ENCODE measurements at regions not wholly inside any gene's neighbourhood (a gene's known extent, or its start where the extent isn't known, plus 50 kb on each side); places are given as distances from the start of the nearest gene placed in this dataset.
A peak's percentile ranks its signal among the peaks of the same experiment; 100 is the strongest.

DNA sequence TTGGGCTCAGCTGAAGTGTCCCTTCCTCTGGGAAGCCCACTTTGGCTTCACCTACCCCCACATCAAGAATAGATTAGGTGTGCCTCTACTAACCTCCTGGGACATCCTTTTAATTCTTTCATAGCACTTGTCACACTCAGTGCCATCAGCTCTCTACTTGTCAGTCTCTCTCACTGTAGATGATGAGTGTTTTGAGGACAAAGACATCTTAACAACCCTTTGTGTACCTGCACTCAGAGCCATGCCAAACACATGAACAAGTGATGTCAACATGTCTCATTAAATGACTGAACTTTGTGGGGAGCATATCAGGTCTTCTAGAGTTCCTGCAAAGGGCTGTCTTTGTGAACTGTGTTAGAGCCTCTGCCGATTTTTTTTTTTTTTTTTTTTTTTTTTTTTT is 87.0 kb upstream of the AMOTL1 start:
- H3K9me3 Mint-ChIP-seq (ENCODE audit: low read depth), result peaks cover 10% of the 10 kb centered on the region
- DNase-seq (ENCODE audit: low spot score, unreplicated experiment), result no peak
- TF ChIP-seq, protein P1, sequence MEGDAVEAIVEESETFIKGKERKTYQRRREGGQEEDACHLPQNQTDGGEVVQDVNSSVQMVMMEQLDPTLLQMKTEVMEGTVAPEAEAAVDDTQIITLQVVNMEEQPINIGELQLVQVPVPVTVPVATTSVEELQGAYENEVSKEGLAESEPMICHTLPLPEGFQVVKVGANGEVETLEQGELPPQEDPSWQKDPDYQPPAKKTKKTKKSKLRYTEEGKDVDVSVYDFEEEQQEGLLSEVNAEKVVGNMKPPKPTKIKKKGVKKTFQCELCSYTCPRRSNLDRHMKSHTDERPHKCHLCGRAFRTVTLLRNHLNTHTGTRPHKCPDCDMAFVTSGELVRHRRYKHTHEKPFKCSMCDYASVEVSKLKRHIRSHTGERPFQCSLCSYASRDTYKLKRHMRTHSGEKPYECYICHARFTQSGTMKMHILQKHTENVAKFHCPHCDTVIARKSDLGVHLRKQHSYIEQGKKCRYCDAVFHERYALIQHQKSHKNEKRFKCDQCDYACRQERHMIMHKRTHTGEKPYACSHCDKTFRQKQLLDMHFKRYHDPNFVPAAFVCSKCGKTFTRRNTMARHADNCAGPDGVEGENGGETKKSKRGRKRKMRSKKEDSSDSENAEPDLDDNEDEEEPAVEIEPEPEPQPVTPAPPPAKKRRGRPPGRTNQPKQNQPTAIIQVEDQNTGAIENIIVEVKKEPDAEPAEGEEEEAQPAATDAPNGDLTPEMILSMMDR (IDR thresholded peaks at IDR 0.05; ENCODE audit: unreplicated experiment), result no peak
- H3K27me3 Mint-ChIP-seq, result peaks cover 3% of the 10 kb centered on the region
- peaks cover 2% of the 10 kb centered on the region for H3K4me1 Mint-ChIP-seq (ENCODE audit: low read depth)
- H3K27ac Mint-ChIP-seq, result peak overlapping the region; percentile 25
- H3K4me3 Mint-ChIP-seq (ENCODE audit: low read depth), result no peak overlapping the region
- peaks cover 3% of the 10 kb centered on the region for H3K36me3 Mint-ChIP-seq (ENCODE audit: insufficient read depth)

DNA sequence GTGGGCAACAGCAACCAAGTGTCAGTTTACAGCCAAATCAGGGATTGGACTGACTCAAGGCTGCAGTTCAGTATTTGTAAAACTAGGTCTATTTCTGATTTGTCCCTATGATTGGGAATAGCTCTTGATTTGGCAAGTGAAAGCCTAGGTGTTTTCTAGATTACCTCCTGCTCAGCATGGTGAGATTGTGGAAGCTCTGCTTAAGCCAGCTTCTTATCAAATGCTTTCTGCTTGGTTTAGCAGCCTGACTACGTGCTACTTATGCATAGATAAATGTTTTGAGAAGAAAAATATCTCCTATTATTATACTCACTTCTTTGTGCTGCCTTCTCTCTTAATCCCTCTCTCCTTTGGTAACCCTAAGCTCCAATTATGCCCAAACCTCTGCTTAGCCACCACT is 86.3 kb upstream of the AMOTL1 start:
- DNase-seq (ENCODE audit: low spot score, unreplicated experiment), result no peak
- peaks cover 2% of the 10 kb centered on the region for H3K4me1 Mint-ChIP-seq (ENCODE audit: low read depth)
- H3K27me3 Mint-ChIP-seq, result peaks cover 3% of the 10 kb centered on the region
- TF ChIP-seq, protein P1 (IDR thresholded peaks at IDR 0.05; ENCODE audit: unreplicated experiment), result no peak
- H3K9me3 Mint-ChIP-seq (ENCODE audit: low read depth), result peaks cover 13% of the 10 kb centered on the region
- no peak overlapping the region for H3K27ac Mint-ChIP-seq
- peaks cover 3% of the 10 kb centered on the region for H3K36me3 Mint-ChIP-seq (ENCODE audit: insufficient read depth)
- no peak overlapping the region for H3K4me3 Mint-ChIP-seq (ENCODE audit: low read depth)

DNA sequence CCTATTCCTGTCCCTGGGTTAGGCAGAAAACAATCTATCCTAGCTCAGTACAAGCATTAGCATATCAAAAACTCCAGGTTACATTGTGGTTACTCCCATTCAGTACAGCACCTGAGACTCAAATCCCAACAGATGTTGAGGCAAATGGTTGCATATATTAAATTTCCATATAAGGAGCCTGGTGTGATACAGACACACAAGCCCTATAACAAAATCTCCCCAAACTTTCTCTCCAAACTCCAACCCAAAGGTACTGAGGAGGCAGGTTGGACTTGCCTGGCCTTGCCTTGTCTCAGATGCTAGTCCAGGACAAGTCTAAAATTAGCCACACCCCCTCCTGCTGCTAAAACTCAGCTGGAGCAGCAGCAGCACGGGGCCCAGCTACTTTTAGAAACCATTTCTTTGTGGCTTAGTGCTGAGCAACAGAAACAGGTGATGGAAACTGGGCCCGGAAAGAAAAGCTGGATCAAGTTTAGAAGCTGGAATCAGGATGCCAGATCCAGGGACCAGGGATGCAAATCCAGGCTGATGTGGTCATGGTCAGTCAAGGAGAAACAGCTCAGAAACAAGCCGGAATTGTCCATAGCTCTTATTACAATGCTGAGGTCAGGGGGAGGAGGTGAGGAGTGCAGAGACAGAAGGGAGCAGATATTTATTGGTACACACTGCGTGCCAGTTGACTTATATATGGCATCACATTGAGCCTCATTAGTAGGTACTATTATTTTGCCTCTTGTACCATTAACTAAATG is 73.7 kb upstream of the AMOTL1 start:
- H3K9me3 Mint-ChIP-seq (ENCODE audit: low read depth), result no peaks in the 10 kb centered on the region
- TF ChIP-seq, protein P1 (IDR thresholded peaks at IDR 0.05; ENCODE audit: unreplicated experiment), result no peak
- DNase-seq (ENCODE audit: low spot score, unreplicated experiment), result no peak
- H3K36me3 Mint-ChIP-seq (ENCODE audit: insufficient read depth), result no peaks in the 10 kb centered on the region
- no peaks in the 10 kb centered on the region for H3K27me3 Mint-ChIP-seq
- no peak overlapping the region for H3K4me3 Mint-ChIP-seq (ENCODE audit: low read depth)
- H3K4me1 Mint-ChIP-seq (ENCODE audit: low read depth), result no peaks in the 10 kb centered on the region
- H3K27ac Mint-ChIP-seq, result no peak overlapping the region

- H3K4me1 Mint-ChIP-seq (ENCODE audit: low read depth), result no peaks in the 10 kb centered on the region
- no peaks in the 10 kb centered on the region for H3K9me3 Mint-ChIP-seq (ENCODE audit: low read depth)
- no peaks in the 10 kb centered on the region for H3K27me3 Mint-ChIP-seq
- TF ChIP-seq, protein P1 (IDR thresholded peaks at IDR 0.05; ENCODE audit: unreplicated experiment), result no peak
- no peak overlapping the region for H3K27ac Mint-ChIP-seq
- no peak for DNase-seq (ENCODE audit: low spot score, unreplicated experiment)
- no peaks in the 10 kb centered on the region for H3K36me3 Mint-ChIP-seq (ENCODE audit: insufficient read depth)
- no peak overlapping the region for H3K4me3 Mint-ChIP-seq (ENCODE audit: low read depth)
Observed at GRCh38 chr11:94697156-94697555, 71.0 kb upstream of the AMOTL1 start.

DNA sequence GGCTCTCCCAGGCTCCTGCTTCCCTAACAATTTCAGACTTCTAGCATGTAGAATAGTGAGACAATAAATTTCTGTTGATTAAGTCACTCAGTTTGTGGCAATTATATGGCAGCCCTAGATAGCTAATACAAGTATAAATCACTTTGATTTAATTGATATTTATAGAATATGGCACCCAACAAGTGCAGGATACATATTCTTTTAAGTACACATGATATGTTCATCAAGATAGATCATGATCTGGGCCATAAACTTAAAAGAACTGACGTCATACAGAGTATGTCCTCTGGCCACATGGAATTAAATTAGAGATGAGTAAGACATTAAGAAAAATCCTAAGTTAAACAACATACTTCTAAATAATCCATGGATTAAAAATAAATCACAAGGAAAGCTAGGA is 67.5 kb upstream of the AMOTL1 start:
- TF ChIP-seq, protein P1 (IDR thresholded peaks at IDR 0.05; ENCODE audit: unreplicated experiment), result no peak
- Mint-ChIP-seq H3K27me3 (no peaks in the 10 kb centered on the region), H3K4me1 (ENCODE audit: low read depth) (peaks cover 5% of the 10 kb centered on the region), H3K27ac (no peak overlapping the region), H3K36me3 (ENCODE audit: insufficient read depth) (no peaks in the 10 kb centered on the region), H3K4me3 (ENCODE audit: low read depth) (no peak overlapping the region), H3K9me3 (ENCODE audit: low read depth) (peaks cover 3% of the 10 kb centered on the region)
- no peak for DNase-seq (ENCODE audit: low spot score, unreplicated experiment)
